Parathyroid adenoma (tissue), 2 donors: ENCODE measurements at regions not wholly inside any gene's neighbourhood (a gene's known extent, or its start where the extent isn't known, plus 50 kb on each side); places are given as distances from the start of the nearest gene placed in this dataset.

Source experiments
- H2AFZ ChIP-seq: fragments of 300-600 bp; sonication (generic); one replicate; pipeline ENCODE4 v1.7.0; 2017; ENCODE audit warnings: antibody characterized with exemption, mild to moderate bottlenecking
- H3K27ac ChIP-seq: fragments of 300-600 bp; sonication (generic); one replicate; pipeline ENCODE4 v1.7.0; 2017
- H3K27me3 ChIP-seq: fragments of 300-600 bp; sonication (generic); one replicate; pipeline ENCODE4 v1.7.0; 2017; ENCODE audit warnings: low read length; ENCODE audit not compliant: control insufficient read depth, insufficient read depth
- H3K36me3 ChIP-seq: fragments of 300-600 bp; sonication (generic); one replicate; pipeline ENCODE4 v1.7.0; 2017; ENCODE audit warnings: low read length; ENCODE audit not compliant: control insufficient read depth, insufficient read depth
- H3K4me1 ChIP-seq: fragments of 300-600 bp; sonication (generic); one replicate; pipeline ENCODE4 v1.7.0; 2017; ENCODE audit warnings: control low read depth
- H3K4me2 ChIP-seq: fragments of 300-600 bp; sonication (generic); one replicate; pipeline ENCODE4 v1.7.0; 2017; ENCODE audit warnings: low read length
- H3K4me3 ChIP-seq: fragments of 300-600 bp; sonication (generic); one replicate; pipeline ENCODE4 v1.7.0; 2017; ENCODE audit warnings: low read depth, low read length
- H3K79me2 ChIP-seq: fragments of 300-600 bp; sonication (generic); one replicate; pipeline ENCODE4 v1.7.0; 2017; ENCODE audit warnings: control low read depth
- H3K9ac ChIP-seq: fragments of 300-600 bp; sonication (generic); one replicate; pipeline ENCODE4 v1.7.0; 2017; ENCODE audit warnings: mild to moderate bottlenecking
- H3K9me3 ChIP-seq: fragments of 300-600 bp; sonication (generic); one replicate; pipeline ENCODE4 v1.7.0; 2017; ENCODE audit warnings: low read length; ENCODE audit not compliant: control insufficient read depth
- TF ChIP-seq, protein P1 (sequence below): fragments of 300-600 bp; sonication (generic); IDR thresholded peaks from one replicate; pipeline ENCODE4 v1.7.0; 2017; ENCODE audit warnings: antibody characterized with exemption, mild to moderate bottlenecking
- donor health status: primary hyperparathyroidism.

DNA sequence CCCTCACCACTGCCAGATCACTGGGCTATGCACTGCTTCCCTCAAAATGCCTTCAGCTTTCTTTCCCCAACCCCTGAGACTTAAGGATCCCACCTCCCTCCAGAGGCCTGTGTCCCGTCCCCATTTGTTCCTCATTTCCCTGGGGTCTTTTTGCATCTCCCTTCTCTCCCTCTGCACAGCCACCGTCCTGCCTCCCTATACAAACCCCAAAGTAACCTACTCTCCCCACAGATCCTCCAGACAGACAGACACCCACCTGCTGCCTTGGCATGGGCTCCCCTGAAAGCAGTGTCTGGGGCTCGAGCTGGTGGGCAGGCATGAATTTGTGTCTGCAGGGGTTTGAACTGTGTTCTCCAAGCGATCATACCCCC lies 69.4 kb upstream of the TNRC6C start:
- H3K4me1 ChIP-seq: no peaks in the 10 kb centered on the region
- no peaks in the 10 kb centered on the region for H3K79me2 ChIP-seq
- no peaks in the 10 kb centered on the region for H3K27me3 ChIP-seq
- no peak overlapping the region for H3K4me2 ChIP-seq
- no peak overlapping the region for H2AFZ ChIP-seq
- no peak overlapping the region for H3K4me3 ChIP-seq
- H3K27ac ChIP-seq: no peak overlapping the region
- TF ChIP-seq, protein P1, sequence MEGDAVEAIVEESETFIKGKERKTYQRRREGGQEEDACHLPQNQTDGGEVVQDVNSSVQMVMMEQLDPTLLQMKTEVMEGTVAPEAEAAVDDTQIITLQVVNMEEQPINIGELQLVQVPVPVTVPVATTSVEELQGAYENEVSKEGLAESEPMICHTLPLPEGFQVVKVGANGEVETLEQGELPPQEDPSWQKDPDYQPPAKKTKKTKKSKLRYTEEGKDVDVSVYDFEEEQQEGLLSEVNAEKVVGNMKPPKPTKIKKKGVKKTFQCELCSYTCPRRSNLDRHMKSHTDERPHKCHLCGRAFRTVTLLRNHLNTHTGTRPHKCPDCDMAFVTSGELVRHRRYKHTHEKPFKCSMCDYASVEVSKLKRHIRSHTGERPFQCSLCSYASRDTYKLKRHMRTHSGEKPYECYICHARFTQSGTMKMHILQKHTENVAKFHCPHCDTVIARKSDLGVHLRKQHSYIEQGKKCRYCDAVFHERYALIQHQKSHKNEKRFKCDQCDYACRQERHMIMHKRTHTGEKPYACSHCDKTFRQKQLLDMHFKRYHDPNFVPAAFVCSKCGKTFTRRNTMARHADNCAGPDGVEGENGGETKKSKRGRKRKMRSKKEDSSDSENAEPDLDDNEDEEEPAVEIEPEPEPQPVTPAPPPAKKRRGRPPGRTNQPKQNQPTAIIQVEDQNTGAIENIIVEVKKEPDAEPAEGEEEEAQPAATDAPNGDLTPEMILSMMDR: no peak
- H3K9ac ChIP-seq: no peak overlapping the region
- no peaks in the 10 kb centered on the region for H3K9me3 ChIP-seq
- no peaks in the 10 kb centered on the region for H3K36me3 ChIP-seq

- Histone ChIP-seq H3K27me3 (no peaks in the 10 kb centered on the region), H2AFZ (no peak overlapping the region), H3K4me2 (no peak overlapping the region), H3K36me3 (no peaks in the 10 kb centered on the region), H3K27ac (no peak overlapping the region), H3K9ac (no peak overlapping the region), H3K4me3 (no peak overlapping the region), H3K4me1 (no peaks in the 10 kb centered on the region), H3K79me2 (no peaks in the 10 kb centered on the region), H3K9me3 (no peaks in the 10 kb centered on the region)
- TF ChIP-seq, protein P1: no peak
These were observed 68.4 kb upstream of the TNRC6C start for GRCh38 chr17:77889866-77890760.

DNA sequence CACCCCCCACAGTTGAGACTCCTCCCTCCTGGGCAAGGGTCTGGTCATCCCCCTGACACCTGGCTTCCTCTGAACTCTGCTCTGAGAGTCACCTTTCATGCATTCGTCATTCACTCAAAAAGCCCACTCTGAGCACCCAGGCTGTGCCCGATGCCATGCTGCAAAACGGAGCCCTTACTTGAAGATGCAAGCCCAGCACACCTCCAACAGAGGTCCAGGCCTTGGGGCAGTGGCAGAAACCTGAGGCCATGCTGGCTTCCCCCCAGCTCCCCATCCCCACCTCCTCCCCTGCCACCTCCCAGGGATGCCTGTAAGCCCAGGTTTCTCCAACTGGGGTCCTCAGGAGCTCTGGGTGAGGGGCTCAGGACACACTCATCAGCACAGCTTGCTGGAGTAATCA lies 67.7 kb upstream of the TNRC6C start:
- no peak overlapping the region for H3K9ac ChIP-seq
- no peak overlapping the region for H3K4me2 ChIP-seq

GRCh38 chr17:77891602-77892001 lies 66.9 kb upstream of the TNRC6C start:
- Histone ChIP-seq H3K4me1 (no peaks in the 10 kb centered on the region), H3K27ac (no peak overlapping the region), H3K4me3 (no peak overlapping the region), H3K9ac (no peak overlapping the region), H3K27me3 (no peaks in the 10 kb centered on the region), H3K79me2 (no peaks in the 10 kb centered on the region), H3K36me3 (no peaks in the 10 kb centered on the region), H3K9me3 (no peaks in the 10 kb centered on the region), H3K4me2 (no peak overlapping the region), H2AFZ (no peak overlapping the region)
- TF ChIP-seq, protein P1: no peak

More for the DNA sequence above, 67.7 kb upstream of the TNRC6C start:
- TF ChIP-seq, protein P1: no peak
- no peaks in the 10 kb centered on the region for H3K79me2 ChIP-seq
- H3K36me3 ChIP-seq: no peaks in the 10 kb centered on the region
- H3K27ac ChIP-seq: no peak overlapping the region
- H3K27me3 ChIP-seq: no peaks in the 10 kb centered on the region
- no peak overlapping the region for H3K4me3 ChIP-seq
- no peaks in the 10 kb centered on the region for H3K9me3 ChIP-seq
- no peaks in the 10 kb centered on the region for H3K4me1 ChIP-seq
- no peak overlapping the region for H2AFZ ChIP-seq

DNA sequence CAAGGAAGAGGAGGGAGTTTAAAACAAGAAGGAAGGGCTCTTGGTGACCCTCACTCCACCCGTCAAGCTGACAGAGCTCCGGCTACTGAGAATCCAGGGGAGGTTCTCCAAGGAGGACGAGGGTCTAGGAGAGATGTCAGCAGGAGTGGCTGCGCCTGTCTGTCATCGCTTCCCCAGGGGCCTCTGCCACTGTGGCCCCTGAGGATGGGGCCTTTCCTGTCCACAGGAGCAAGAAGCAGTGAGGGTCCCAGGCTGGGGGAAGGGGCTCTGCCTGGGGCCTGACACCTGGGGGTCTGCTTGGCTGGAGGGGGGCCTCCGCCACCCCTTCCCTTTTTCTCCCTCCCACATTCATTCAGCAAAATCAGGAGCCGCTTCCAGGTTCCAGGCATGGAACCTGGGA lies 66.5 kb upstream of the TNRC6C start:
- Histone ChIP-seq H3K9ac (no peak overlapping the region), H3K4me2 (no peak overlapping the region), H3K4me3 (no peak overlapping the region), H3K9me3 (no peaks in the 10 kb centered on the region), H3K36me3 (no peaks in the 10 kb centered on the region), H3K27me3 (no peaks in the 10 kb centered on the region), H3K79me2 (no peaks in the 10 kb centered on the region), H3K4me1 (no peaks in the 10 kb centered on the region), H2AFZ (no peak overlapping the region), H3K27ac (no peak overlapping the region)
- TF ChIP-seq, protein P1: no peak
